SK-N-MC (cell line): ENCODE measurements at regions not wholly inside any gene's neighbourhood (a gene's known extent, or its start where the extent isn't known, plus 50 kb on each side); places are given as distances from the start of the nearest gene placed in this dataset.
A peak's percentile ranks its signal among the peaks of the same experiment; 100 is the strongest.

ENCODE experiments used
- EZH2 ChIP-seq: fragments of 200-600 bp; sonication (generic); IDR thresholded peaks from one replicate; pipeline ENCODE4 v1.6.1; 2017; ENCODE audit warnings: antibody characterized with exemption
- FOXP2 ChIP-seq: optimal IDR thresholded peaks from 2 replicates; pipeline ENCODE3; 2011; ENCODE audit warnings: mild to moderate bottlenecking, moderate library complexity; ENCODE audit not compliant: insufficient read depth; ENCODE audit errors: extremely low read length, control extremely low read depth
- POLR2AphosphoS5 ChIP-seq: IDR thresholded peaks from 2 replicates; pipeline ENCODE4 v1.6.1; 2012; ENCODE audit warnings: mild to moderate bottlenecking, low read depth, low read length, borderline replicate concordance

DNA sequence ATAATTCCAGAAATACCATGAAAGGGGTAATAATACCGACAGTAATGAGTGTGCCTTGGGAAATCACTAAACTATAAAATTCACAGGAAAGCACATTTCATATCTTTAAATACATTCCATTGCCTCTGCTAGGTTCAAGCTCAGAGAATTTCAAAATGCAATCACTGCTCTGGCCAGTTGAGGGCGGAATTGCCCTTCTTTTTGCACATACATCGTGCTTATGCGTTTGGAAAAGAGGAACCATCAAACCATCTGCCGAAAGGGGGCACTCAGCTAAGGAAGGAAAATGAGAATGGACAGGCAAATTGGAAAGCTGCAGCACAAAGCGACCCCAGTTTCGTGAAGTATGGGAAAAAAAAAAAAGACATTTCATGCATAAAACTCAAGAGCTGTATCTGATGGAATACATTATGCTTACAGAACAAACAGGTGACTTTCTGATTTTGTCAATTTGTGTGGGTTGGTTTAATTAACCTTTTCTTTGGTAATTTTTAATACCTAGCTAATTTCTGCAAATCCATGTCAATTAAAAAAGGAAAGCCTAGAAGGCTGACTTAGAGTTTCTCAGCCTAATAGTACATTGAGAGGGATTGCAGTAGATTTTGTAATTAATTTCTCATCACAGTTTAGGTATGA, 61.4 kb downstream of the TUSC7 start:
- TF ChIP-seq POLR2AphosphoS5 = no peak
- TF ChIP-seq EZH2 = no peak
- TF ChIP-seq FOXP2 = peak; percentile 20
